Endodermal cell (in vitro differentiated cells): ENCODE measurements at regions not wholly inside any gene's neighbourhood (a gene's known extent, or its start where the extent isn't known, plus 50 kb on each side); places are given as distances from the start of the nearest gene placed in this dataset.
"Not testable (repeated sequence)": the region's sequence is repeated elsewhere in the genome, so short reads cannot be mapped to it uniquely, and the experiment has no call there.

Source experiments
- DNase-seq: peaks from one replicate; pipeline ENCODE4 v3.0.0-alpha.2; 2017
- H3K27ac ChIP-seq: 2 replicates; pipeline ENCODE4 v1.5.1; 2013; ENCODE audit warnings: mild to moderate bottlenecking, low read depth, low read length, moderate library complexity
- H3K27me3 ChIP-seq: 2 replicates; pipeline ENCODE4 v1.6.1; 2013; ENCODE audit warnings: mild to moderate bottlenecking, low read length, moderate library complexity; ENCODE audit not compliant: insufficient read depth, control insufficient read depth, poor library complexity, severe bottlenecking
- H3K36me3 ChIP-seq: 2 replicates; pipeline ENCODE4 v1.7.0; 2013; ENCODE audit warnings: mild to moderate bottlenecking, low read length, moderate library complexity; ENCODE audit not compliant: control insufficient read depth, insufficient read depth
- H3K4me1 ChIP-seq: one replicate; pipeline ENCODE4 v1.7.0; 2013; ENCODE audit warnings: low read length; ENCODE audit not compliant: control insufficient read depth, insufficient read depth
- H3K4me3 ChIP-seq: 2 replicates; pipeline ENCODE4 v1.5.1; 2013; ENCODE audit warnings: mild to moderate bottlenecking, low read length, moderate library complexity
- H3K9ac ChIP-seq: 2 replicates; pipeline ENCODE4 v1.6.1; 2013; ENCODE audit warnings: mild to moderate bottlenecking, low read length, moderate library complexity; ENCODE audit not compliant: poor library complexity, severe bottlenecking; ENCODE audit errors: extremely low read depth
- H3K9me3 ChIP-seq: 2 replicates; pipeline ENCODE4 v1.6.1; 2013; ENCODE audit warnings: mild to moderate bottlenecking, low read length, moderate library complexity; ENCODE audit not compliant: control insufficient read depth
- H3K27ac Mint-ChIP-seq: 2 replicates; pipeline ENCODE4 v1.8.0; 2020; ENCODE audit warnings: mixed read lengths
- H3K27me3 Mint-ChIP-seq: 2 replicates; pipeline ENCODE4 v1.8.0; 2021; ENCODE audit warnings: mild to moderate bottlenecking, mixed read lengths; ENCODE audit not compliant: insufficient read depth
- H3K36me3 Mint-ChIP-seq: 2 replicates; pipeline ENCODE4 v1.8.0; 2020; ENCODE audit warnings: low read depth, mixed read lengths
- H3K4me1 Mint-ChIP-seq: 2 replicates; pipeline ENCODE4 v1.8.0; 2020; ENCODE audit warnings: mixed read lengths
- H3K4me3 Mint-ChIP-seq: 2 replicates; pipeline ENCODE4 v1.8.0; 2020; ENCODE audit warnings: mild to moderate bottlenecking, moderate library complexity, mixed read lengths
- H3K9me3 Mint-ChIP-seq: 2 replicates; pipeline ENCODE4 v1.8.0; 2020; ENCODE audit warnings: mild to moderate bottlenecking, mixed read lengths
- CTCF ChIP-seq: fragments of 200-600 bp; sonication (generic); conservative IDR thresholded peaks from 2 replicates; pipeline ENCODE4 v1.5.0; 2021; ENCODE audit warnings: antibody characterized with exemption, mild to moderate bottlenecking
- WGBS, 2 experiments: methylation state at CpG; one replicate each; pipeline versions ENCODE4 v1.1.5 to v1.1.7; 2013; ENCODE audit warnings: missing lambda C conversion rate in 2 of 2, mixed read lengths in 1 of 2; ENCODE audit not compliant: insufficient coverage in 1 of 2, insufficient read length in 1 of 2; 5-methylcytosine and 5-hydroxymethylcytosine counted together

- H3K36me3 ChIP-seq: no peaks in the 10 kb centered on the region
- Mint-ChIP-seq H3K4me3 (no peak overlapping the region), H3K27me3 (no peaks in the 10 kb centered on the region), H3K36me3 (peaks cover 23% of the 10 kb centered on the region), H3K27ac (no peak overlapping the region), H3K9me3 (peaks cover 44% of the 10 kb centered on the region), H3K4me1 (no peaks in the 10 kb centered on the region)
- TF ChIP-seq CTCF: no peak
- peaks cover 28% of the 10 kb centered on the region for H3K9me3 ChIP-seq
- WGBS, 2 experiments: 94 to 96% methylated on average over 4 to 21 of the region's 21 CpGs
- H3K4me3 ChIP-seq: no peak overlapping the region
- no peak for DNase-seq
- no peak overlapping the region for H3K9ac ChIP-seq
- no peaks in the 10 kb centered on the region for H3K27me3 ChIP-seq
- H3K27ac ChIP-seq: no peak overlapping the region
- H3K4me1 ChIP-seq: no peaks in the 10 kb centered on the region
These were observed 105.0 kb upstream of the TMTC1 start for GRCh38 chr12:29888777-29889176.

GRCh38 chr12:29884957-29885356 is 101.2 kb upstream of the TMTC1 start:
- peak; percentile 88 for DNase-seq
- Mint-ChIP-seq H3K36me3 (peaks cover 27% of the 10 kb centered on the region), H3K9me3 (peaks cover 56% of the 10 kb centered on the region), H3K27ac (peak overlapping the region; percentile 38)
- H3K27ac ChIP-seq, H3K4me1 Mint-ChIP-seq, H3K36me3 ChIP-seq, H3K4me3 Mint-ChIP-seq, H3K9ac ChIP-seq, H3K27me3 Mint-ChIP-seq, H3K4me1 ChIP-seq, H3K27me3 ChIP-seq: not testable (repeated sequence)
- Histone ChIP-seq H3K4me3 (peak overlapping the region; percentile 20), H3K9me3 (peaks cover 37% of the 10 kb centered on the region)
- WGBS, 2 experiments: 15 to 61% methylated on average over 2 to 4 of the region's 4 CpGs

- H3K27ac ChIP-seq: no peak overlapping the region
- 90 to 100% methylated on average over 2 to 4 of the region's 4 CpGs for WGBS, 2 experiments
- H3K9me3 Mint-ChIP-seq: peaks cover 54% of the 10 kb centered on the region
These were observed 100.3 kb upstream of the TMTC1 start for GRCh38 chr12:29883941-29884554.

More at GRCh38 chr12:29883941-29884554, 100.3 kb upstream of the TMTC1 start:
- no peak overlapping the region for H3K4me3 Mint-ChIP-seq
- no peak for TF ChIP-seq CTCF
- peak overlapping the region; percentile 20 for H3K4me3 ChIP-seq
- peaks cover 27% of the 10 kb centered on the region for H3K36me3 Mint-ChIP-seq
- no peak overlapping the region for H3K27ac Mint-ChIP-seq
- H3K27me3 Mint-ChIP-seq: no peaks in the 10 kb centered on the region
- no peaks in the 10 kb centered on the region for H3K27me3 ChIP-seq
- H3K36me3 ChIP-seq: no peaks in the 10 kb centered on the region
- peaks cover 10% of the 10 kb centered on the region for H3K4me1 Mint-ChIP-seq
- peaks cover 3% of the 10 kb centered on the region for H3K4me1 ChIP-seq
- no peak for DNase-seq
- H3K9ac ChIP-seq: no peak overlapping the region
- peaks cover 37% of the 10 kb centered on the region for H3K9me3 ChIP-seq
